ENCODE measurements at regions not wholly inside any gene's neighbourhood (a gene's known extent, or its start where the extent isn't known, plus 50 kb on each side); places are given as distances from the start of the nearest gene placed in this dataset.

GRCh38 chr17:33434841-33435240 is 141.7 kb upstream of the ASIC2 start:
- ATAC-seq, result no peak
- TF ChIP-seq, protein P1, sequence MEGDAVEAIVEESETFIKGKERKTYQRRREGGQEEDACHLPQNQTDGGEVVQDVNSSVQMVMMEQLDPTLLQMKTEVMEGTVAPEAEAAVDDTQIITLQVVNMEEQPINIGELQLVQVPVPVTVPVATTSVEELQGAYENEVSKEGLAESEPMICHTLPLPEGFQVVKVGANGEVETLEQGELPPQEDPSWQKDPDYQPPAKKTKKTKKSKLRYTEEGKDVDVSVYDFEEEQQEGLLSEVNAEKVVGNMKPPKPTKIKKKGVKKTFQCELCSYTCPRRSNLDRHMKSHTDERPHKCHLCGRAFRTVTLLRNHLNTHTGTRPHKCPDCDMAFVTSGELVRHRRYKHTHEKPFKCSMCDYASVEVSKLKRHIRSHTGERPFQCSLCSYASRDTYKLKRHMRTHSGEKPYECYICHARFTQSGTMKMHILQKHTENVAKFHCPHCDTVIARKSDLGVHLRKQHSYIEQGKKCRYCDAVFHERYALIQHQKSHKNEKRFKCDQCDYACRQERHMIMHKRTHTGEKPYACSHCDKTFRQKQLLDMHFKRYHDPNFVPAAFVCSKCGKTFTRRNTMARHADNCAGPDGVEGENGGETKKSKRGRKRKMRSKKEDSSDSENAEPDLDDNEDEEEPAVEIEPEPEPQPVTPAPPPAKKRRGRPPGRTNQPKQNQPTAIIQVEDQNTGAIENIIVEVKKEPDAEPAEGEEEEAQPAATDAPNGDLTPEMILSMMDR (IDR thresholded peaks at IDR 0.05), result no peak
- Histone ChIP-seq H3K4me1 (ENCODE audit: low read depth) (no peaks in the 10 kb centered on the region), H3K4me3 (no peak overlapping the region), H3K9me3 (no peaks in the 10 kb centered on the region), H3K36me3 (ENCODE audit: low read depth) (no peaks in the 10 kb centered on the region)
- DNase-seq, result no peak
- intact Hi-C loops (cut with DNase I, micrococcal nuclease), result no loop called here

- DNase-seq, result no peak
- Histone ChIP-seq H3K36me3 (ENCODE audit: low read depth) (no peaks in the 10 kb centered on the region), H3K9me3 (no peaks in the 10 kb centered on the region), H3K4me1 (ENCODE audit: low read depth) (no peaks in the 10 kb centered on the region), H3K4me3 (no peak overlapping the region)
- TF ChIP-seq, protein P1 (IDR thresholded peaks at IDR 0.05), result no peak
- no peak for ATAC-seq
- intact Hi-C loops (cut with DNase I, micrococcal nuclease), result no loop called here
Measured at GRCh38 chr17:33435721-33436301, 142.7 kb upstream of the ASIC2 start.

GRCh38 chr17:33436321-33436720 is 143.2 kb upstream of the ASIC2 start:
- TF ChIP-seq, protein P1 (IDR thresholded peaks at IDR 0.05), result no peak
- no peak for ATAC-seq
- H3K36me3 ChIP-seq (ENCODE audit: low read depth), result no peaks in the 10 kb centered on the region
- no peak for DNase-seq
- H3K4me1 ChIP-seq (ENCODE audit: low read depth), result no peaks in the 10 kb centered on the region
- no peaks in the 10 kb centered on the region for H3K9me3 ChIP-seq
- no peak overlapping the region for H3K4me3 ChIP-seq
- intact Hi-C loops (cut with DNase I, micrococcal nuclease), result no loop called here

DNA sequence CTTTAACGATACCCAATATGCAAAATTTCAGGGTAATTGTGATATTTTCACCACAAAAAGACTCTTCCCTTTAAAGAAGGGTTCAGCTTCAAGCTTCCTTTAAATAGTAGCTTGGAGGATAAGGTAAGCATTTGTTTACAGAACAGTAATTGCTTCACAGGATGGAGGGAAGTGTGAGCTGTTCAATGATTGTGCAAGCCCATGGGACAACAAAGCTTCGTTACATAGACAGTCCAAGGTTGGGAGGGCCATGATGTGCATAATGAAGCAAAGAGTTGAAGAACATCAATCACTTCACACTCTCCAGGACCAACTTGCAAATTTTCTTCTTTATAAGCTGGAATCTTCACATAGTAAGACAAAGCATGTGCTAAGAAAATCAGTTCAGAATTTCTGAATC is 145.0 kb upstream of the ASIC2 start:
- no peak for DNase-seq

GRCh38 chr17:33438578-33438977 is 145.5 kb upstream of the ASIC2 start:
- TF ChIP-seq, protein P1 (IDR thresholded peaks at IDR 0.05), result no peak
- no peak for ATAC-seq

More for the DNA sequence above, 145.0 kb upstream of the ASIC2 start:
- ATAC-seq, result no peak
- H3K4me1 ChIP-seq (ENCODE audit: low read depth), result no peaks in the 10 kb centered on the region
- no peak overlapping the region for H3K4me3 ChIP-seq
- no peaks in the 10 kb centered on the region for H3K9me3 ChIP-seq
- TF ChIP-seq, protein P1 (IDR thresholded peaks at IDR 0.05), result no peak
- intact Hi-C loops (cut with DNase I, micrococcal nuclease), result no loop called here
- no peaks in the 10 kb centered on the region for H3K36me3 ChIP-seq (ENCODE audit: low read depth)

GRCh38 chr17:33442320-33442719 is 149.2 kb upstream of the ASIC2 start:
- TF ChIP-seq, protein P1 (IDR thresholded peaks at IDR 0.05), result no peak
- no peak overlapping the region for H3K4me3 ChIP-seq
- no peaks in the 10 kb centered on the region for H3K4me1 ChIP-seq (ENCODE audit: low read depth)
- no peaks in the 10 kb centered on the region for H3K9me3 ChIP-seq
- DNase-seq, result no peak
- no peaks in the 10 kb centered on the region for H3K36me3 ChIP-seq (ENCODE audit: low read depth)
- intact Hi-C loops (cut with DNase I, micrococcal nuclease), result no loop called here
- no peak for ATAC-seq

More at GRCh38 chr17:33438578-33438977, 145.5 kb upstream of the ASIC2 start:
- H3K4me1 ChIP-seq (ENCODE audit: low read depth), result no peaks in the 10 kb centered on the region
- DNase-seq, result no peak
- H3K4me3 ChIP-seq, result no peak overlapping the region
- intact Hi-C loops (cut with DNase I, micrococcal nuclease), result no loop called here
- no peaks in the 10 kb centered on the region for H3K36me3 ChIP-seq (ENCODE audit: low read depth)
- no peaks in the 10 kb centered on the region for H3K9me3 ChIP-seq
